Activated naive CD4-positive, alpha-beta T cell treated with anti-CD3 and anti-CD28 coated beads for 36 hours (primary cell): ENCODE measurements at regions not wholly inside any gene's neighbourhood (a gene's known extent, or its start where the extent isn't known, plus 50 kb on each side); places are given as distances from the start of the nearest gene placed in this dataset.

Experiments used
- CTCF ChIA-PET: fragments of 350-600 bp; sonication (Branson Sonifier 250); formaldehyde crosslinking; loops from one replicate; lab custom pipeline; 2021; ENCODE audit warnings: antibody characterized with exemption; lab: Charles Lee
- DNase-seq: peaks from one replicate; pipeline ENCODE4 v3.0.0-alpha.2; 2020
- H3K27ac Mint-ChIP-seq: one replicate; pipeline ENCODE4 v1.8.0; 2021; ENCODE audit warnings: mild to moderate bottlenecking, mixed read lengths
- H3K27me3 Mint-ChIP-seq: one replicate; pipeline ENCODE4 v1.8.0; 2021; ENCODE audit warnings: low read depth, mixed read lengths
- H3K36me3 Mint-ChIP-seq: one replicate; pipeline ENCODE4 v1.8.0; 2021; ENCODE audit warnings: low read depth, mixed read lengths
- H3K4me1 Mint-ChIP-seq: one replicate; pipeline ENCODE4 v1.8.0; 2021; ENCODE audit warnings: low read depth, mixed read lengths
- H3K4me3 Mint-ChIP-seq: one replicate; pipeline ENCODE4 v1.8.0; 2021; ENCODE audit warnings: mild to moderate bottlenecking, moderate library complexity, mixed read lengths
- H3K9me3 Mint-ChIP-seq: one replicate; pipeline ENCODE4 v1.8.0; 2021; ENCODE audit warnings: mixed read lengths
- intact Hi-C: fragments of 100-400 bp; cut with micrococcal nuclease; formaldehyde crosslinking; loops from one replicate; pipeline ENCODE4 v1.15.1; 2023

DNA sequence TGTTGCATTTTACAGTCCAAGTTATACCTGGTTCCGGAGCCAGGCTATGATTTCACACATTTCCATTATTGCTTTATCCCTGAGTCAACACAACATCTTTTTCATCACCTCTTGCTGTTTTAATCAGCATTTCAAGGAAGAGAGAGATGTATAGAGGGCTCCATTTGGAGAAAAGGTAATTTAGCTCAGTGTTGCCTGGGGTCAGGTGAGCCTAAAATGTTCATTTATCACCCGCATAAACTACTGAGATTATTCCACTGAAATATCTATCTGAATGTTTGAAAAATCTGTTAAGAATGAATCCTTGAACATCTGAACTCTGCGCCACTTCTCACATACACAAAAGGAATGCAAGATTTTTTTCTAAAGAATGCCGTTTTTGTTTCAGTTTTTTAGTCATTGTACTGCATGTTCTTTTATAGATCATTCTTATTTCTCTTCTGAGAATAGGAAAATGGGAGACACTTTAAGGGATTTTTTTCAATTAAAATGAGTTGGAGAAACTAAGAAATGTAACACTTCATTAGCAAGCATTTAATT, 51.5 kb upstream of the AGTR1 start:
- H3K9me3 Mint-ChIP-seq, result peaks cover 2% of the 10 kb centered on the region
- CTCF ChIA-PET, result no interaction called here
- H3K4me1 Mint-ChIP-seq, result no peaks in the 10 kb centered on the region
- no peak overlapping the region for H3K27ac Mint-ChIP-seq
- no peak for DNase-seq
- H3K36me3 Mint-ChIP-seq, result no peaks in the 10 kb centered on the region
- no peak overlapping the region for H3K4me3 Mint-ChIP-seq
- intact Hi-C loops, result no loop called here
- no peaks in the 10 kb centered on the region for H3K27me3 Mint-ChIP-seq
